ENCODE measurements at regions not wholly inside any gene's neighbourhood (a gene's known extent, or its start where the extent isn't known, plus 50 kb on each side); places are given as distances from the start of the nearest gene placed in this dataset.

GRCh38 chr9:10785255-10785654, 172.5 kb upstream of the PTPRD start:
- Histone ChIP-seq H3K27ac (no peak overlapping the region), H3K79me2 (no peaks in the 10 kb centered on the region), H2AFZ (no peak overlapping the region), H4K20me1 (ENCODE audit: insufficient read depth, poor library complexity, severe bottlenecking) (no peaks in the 10 kb centered on the region), H3K4me3 (no peak overlapping the region), H3K4me1 (ENCODE audit: insufficient read depth) (no peaks in the 10 kb centered on the region), H3K36me3 (replicated peaks; ENCODE audit: insufficient read depth, low read depth) (no peaks in the 10 kb centered on the region), H3K27me3 (no peaks in the 10 kb centered on the region), H3K4me2 (no peak overlapping the region), H3K9me3 (ENCODE audit: low read depth) (no peaks in the 10 kb centered on the region), H3K9me2 (replicated peaks; ENCODE audit: insufficient read depth) (no peaks in the 10 kb centered on the region)
- 76% methylated on average over 3 of the region's 3 CpGs for WGBS (ENCODE audit: low lambda C conversion rate, missing lambda C conversion rate)
- DNase-seq (ENCODE audit: low spot score), result no peak
- no peak for TF ChIP-seq EZH2 (IDR thresholded peaks at IDR 0.05; ENCODE audit: borderline replicate concordance)
- TF ChIP-seq, protein P1, sequence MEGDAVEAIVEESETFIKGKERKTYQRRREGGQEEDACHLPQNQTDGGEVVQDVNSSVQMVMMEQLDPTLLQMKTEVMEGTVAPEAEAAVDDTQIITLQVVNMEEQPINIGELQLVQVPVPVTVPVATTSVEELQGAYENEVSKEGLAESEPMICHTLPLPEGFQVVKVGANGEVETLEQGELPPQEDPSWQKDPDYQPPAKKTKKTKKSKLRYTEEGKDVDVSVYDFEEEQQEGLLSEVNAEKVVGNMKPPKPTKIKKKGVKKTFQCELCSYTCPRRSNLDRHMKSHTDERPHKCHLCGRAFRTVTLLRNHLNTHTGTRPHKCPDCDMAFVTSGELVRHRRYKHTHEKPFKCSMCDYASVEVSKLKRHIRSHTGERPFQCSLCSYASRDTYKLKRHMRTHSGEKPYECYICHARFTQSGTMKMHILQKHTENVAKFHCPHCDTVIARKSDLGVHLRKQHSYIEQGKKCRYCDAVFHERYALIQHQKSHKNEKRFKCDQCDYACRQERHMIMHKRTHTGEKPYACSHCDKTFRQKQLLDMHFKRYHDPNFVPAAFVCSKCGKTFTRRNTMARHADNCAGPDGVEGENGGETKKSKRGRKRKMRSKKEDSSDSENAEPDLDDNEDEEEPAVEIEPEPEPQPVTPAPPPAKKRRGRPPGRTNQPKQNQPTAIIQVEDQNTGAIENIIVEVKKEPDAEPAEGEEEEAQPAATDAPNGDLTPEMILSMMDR (IDR thresholded peaks at IDR 0.05; ENCODE audit: poor library complexity), result no peak
- TF ChIP-seq EZH2phosphoT487 (IDR thresholded peaks at IDR 0.05; ENCODE audit: low read depth, severe bottlenecking, unreplicated experiment), result no peak

GRCh38 chr9:10793306-10793705, 180.5 kb upstream of the PTPRD start:
- Histone ChIP-seq H3K4me2 (no peak overlapping the region), H3K4me1 (ENCODE audit: insufficient read depth) (no peaks in the 10 kb centered on the region), H3K4me3 (no peak overlapping the region), H3K9me2 (replicated peaks; ENCODE audit: insufficient read depth) (no peaks in the 10 kb centered on the region), H3K9me3 (ENCODE audit: low read depth) (no peaks in the 10 kb centered on the region), H3K27me3 (no peaks in the 10 kb centered on the region), H3K79me2 (no peaks in the 10 kb centered on the region), H3K36me3 (replicated peaks; ENCODE audit: insufficient read depth, low read depth) (no peaks in the 10 kb centered on the region), H3K27ac (no peak overlapping the region), H4K20me1 (ENCODE audit: insufficient read depth, poor library complexity, severe bottlenecking) (no peaks in the 10 kb centered on the region), H2AFZ (no peak overlapping the region)
- TF ChIP-seq, protein P1 (IDR thresholded peaks at IDR 0.05; ENCODE audit: poor library complexity), result no peak
- no peak for TF ChIP-seq EZH2 (IDR thresholded peaks at IDR 0.05; ENCODE audit: borderline replicate concordance)
- no peak for TF ChIP-seq EZH2phosphoT487 (IDR thresholded peaks at IDR 0.05; ENCODE audit: low read depth, severe bottlenecking, unreplicated experiment)
- WGBS (ENCODE audit: low lambda C conversion rate, missing lambda C conversion rate), result 85% methylated on average over 1 of the region's 1 CpG
- no peak for DNase-seq (ENCODE audit: low spot score)

DNA sequence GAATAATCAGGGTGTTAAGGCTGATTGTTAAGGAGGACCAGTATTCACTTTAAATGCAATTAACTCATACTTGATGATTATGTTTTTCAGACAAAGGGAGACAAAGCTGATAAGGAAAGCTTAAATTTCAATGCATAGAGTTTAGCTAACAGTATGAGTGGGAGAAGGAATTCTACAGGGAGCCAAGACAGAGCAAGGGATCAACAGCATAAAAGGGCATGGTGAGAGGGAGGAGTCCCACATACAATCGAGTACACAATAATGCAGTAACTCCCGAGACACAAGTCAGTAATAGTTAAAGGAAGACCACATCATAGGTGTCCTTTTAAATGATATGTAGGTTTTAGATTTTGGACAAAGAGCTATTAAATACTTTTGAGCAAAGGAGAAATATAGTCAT, 191.7 kb upstream of the PTPRD start:
- Histone ChIP-seq H3K4me3 (no peak overlapping the region), H2AFZ (no peak overlapping the region), H3K9me2 (replicated peaks; ENCODE audit: insufficient read depth) (no peaks in the 10 kb centered on the region), H3K4me2 (no peak overlapping the region), H3K79me2 (no peaks in the 10 kb centered on the region), H3K27me3 (no peaks in the 10 kb centered on the region), H3K36me3 (replicated peaks; ENCODE audit: insufficient read depth, low read depth) (no peaks in the 10 kb centered on the region), H3K9me3 (ENCODE audit: low read depth) (no peaks in the 10 kb centered on the region), H4K20me1 (ENCODE audit: insufficient read depth, poor library complexity, severe bottlenecking) (no peaks in the 10 kb centered on the region), H3K4me1 (ENCODE audit: insufficient read depth) (no peaks in the 10 kb centered on the region), H3K27ac (no peak overlapping the region)
- 60% methylated on average over 2 of the region's 2 CpGs for WGBS (ENCODE audit: low lambda C conversion rate, missing lambda C conversion rate)
- no peak for DNase-seq (ENCODE audit: low spot score)
- TF ChIP-seq EZH2phosphoT487 (IDR thresholded peaks at IDR 0.05; ENCODE audit: low read depth, severe bottlenecking, unreplicated experiment) (no peak), EZH2 (IDR thresholded peaks at IDR 0.05; ENCODE audit: borderline replicate concordance) (no peak)
- TF ChIP-seq, protein P1 (IDR thresholded peaks at IDR 0.05; ENCODE audit: poor library complexity), result no peak

DNA sequence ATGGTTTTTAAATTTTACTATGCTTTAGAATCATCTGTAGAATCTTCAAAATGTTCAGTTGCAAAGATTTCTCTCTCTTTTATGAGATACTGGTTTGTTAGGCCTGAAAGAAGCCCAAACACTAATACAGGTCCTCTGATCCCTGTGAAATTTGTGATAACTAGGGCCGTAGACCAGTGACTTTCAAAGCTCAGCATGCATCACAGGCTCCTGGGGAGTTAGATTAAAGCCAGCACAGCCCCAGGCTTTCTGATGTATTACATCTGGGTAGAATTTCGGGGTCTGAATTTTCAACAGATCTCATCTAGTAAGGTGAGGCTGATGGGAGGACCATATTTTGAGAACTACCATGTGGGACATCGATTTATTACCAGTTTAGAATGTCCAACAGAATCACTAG, 194.1 kb upstream of the PTPRD start:
- H3K4me3 ChIP-seq, result no peak overlapping the region
- 70% methylated on average over 3 of the region's 3 CpGs for WGBS (ENCODE audit: low lambda C conversion rate, missing lambda C conversion rate)
- TF ChIP-seq EZH2 (IDR thresholded peaks at IDR 0.05; ENCODE audit: borderline replicate concordance), result no peak
- TF ChIP-seq EZH2phosphoT487 (IDR thresholded peaks at IDR 0.05; ENCODE audit: low read depth, severe bottlenecking, unreplicated experiment), result no peak
- TF ChIP-seq, protein P1 (IDR thresholded peaks at IDR 0.05; ENCODE audit: poor library complexity), result no peak

More for the DNA sequence above, 194.1 kb upstream of the PTPRD start:
- H4K20me1 ChIP-seq (ENCODE audit: insufficient read depth, poor library complexity, severe bottlenecking), result no peaks in the 10 kb centered on the region
- H3K36me3 ChIP-seq (replicated peaks; ENCODE audit: insufficient read depth, low read depth), result no peaks in the 10 kb centered on the region
- H3K9me2 ChIP-seq (replicated peaks; ENCODE audit: insufficient read depth), result no peaks in the 10 kb centered on the region
- H3K4me2 ChIP-seq, result no peak overlapping the region
- H3K27me3 ChIP-seq, result no peaks in the 10 kb centered on the region
- H3K4me1 ChIP-seq (ENCODE audit: insufficient read depth), result no peaks in the 10 kb centered on the region
- H3K9me3 ChIP-seq (ENCODE audit: low read depth), result no peaks in the 10 kb centered on the region
- H2AFZ ChIP-seq, result no peak overlapping the region
- DNase-seq (ENCODE audit: low spot score), result no peak
- H3K27ac ChIP-seq, result no peak overlapping the region
- H3K79me2 ChIP-seq, result no peaks in the 10 kb centered on the region

Measured in hepatocyte (in vitro differentiated cells).